Muscle of arm (tissue), 1 donor: ENCODE measurements at regions not wholly inside any gene's neighbourhood (a gene's known extent, or its start where the extent isn't known, plus 50 kb on each side); places are given as distances from the start of the nearest gene placed in this dataset.
"Not testable (repeated sequence)": the region's sequence is repeated elsewhere in the genome, so short reads cannot be mapped to it uniquely, and the experiment has no call there.

Experiments used
- DNase-seq: peaks from one replicate; pipeline ENCODE4 v3.0.0-alpha.2; 2013

GRCh38 chr15:87752250-87752951 is 504.1 kb downstream of the NTRK3 start:
- no peak for DNase-seq

GRCh38 chr15:87748483-87748882 is 508.1 kb downstream of the NTRK3 start:
- no peak for DNase-seq

GRCh38 chr15:87747087-87747486 is 509.5 kb downstream of the NTRK3 start:
- DNase-seq, result no peak

- no peak for DNase-seq
These were observed 510.2 kb downstream of the NTRK3 start for GRCh38 chr15:87746333-87746732.

GRCh38 chr15:87744815-87745214 is 511.7 kb downstream of the NTRK3 start:
- DNase-seq, result no peak

- no peak for DNase-seq
These were observed 513.0 kb downstream of the NTRK3 start for GRCh38 chr15:87743562-87743961.

- no peak for DNase-seq
These were observed 515.2 kb downstream of the NTRK3 start for GRCh38 chr15:87741350-87741749.

GRCh38 chr15:87740655-87741344 is 515.7 kb downstream of the NTRK3 start:
- DNase-seq, result no peak

GRCh38 chr15:87739866-87740265 is 516.7 kb downstream of the NTRK3 start:
- no peak for DNase-seq

- no peak for DNase-seq
These were observed 517.5 kb downstream of the NTRK3 start for GRCh38 chr15:87739081-87739480.

GRCh38 chr15:87737460-87737859 is 519.1 kb downstream of the NTRK3 start:
- DNase-seq, result not testable (repeated sequence)

- no peak for DNase-seq
These were observed 519.6 kb downstream of the NTRK3 start for GRCh38 chr15:87736891-87737389.

GRCh38 chr15:87736401-87736800 is 520.1 kb downstream of the NTRK3 start:
- no peak for DNase-seq

- no peak for DNase-seq
These were observed 521.0 kb downstream of the NTRK3 start for GRCh38 chr15:87735522-87735921.

GRCh38 chr15:87734571-87735373 is 521.8 kb downstream of the NTRK3 start:
- DNase-seq, result no peak

- DNase-seq, result no peak
These were observed 522.6 kb downstream of the NTRK3 start for GRCh38 chr15:87733977-87734376.

GRCh38 chr15:87733541-87733941 is 523.0 kb downstream of the NTRK3 start:
- DNase-seq, result no peak

- DNase-seq, result no peak
These were observed 523.6 kb downstream of the NTRK3 start for GRCh38 chr15:87732976-87733375.

- no peak for DNase-seq
These were observed 524.9 kb downstream of the NTRK3 start for GRCh38 chr15:87731630-87732029.

- DNase-seq, result no peak
These were observed 525.8 kb downstream of the NTRK3 start for GRCh38 chr15:87730706-87731105.

GRCh38 chr15:87728998-87729397 is 527.5 kb downstream of the NTRK3 start:
- no peak for DNase-seq

GRCh38 chr15:87727073-87727472 is 529.5 kb downstream of the NTRK3 start:
- DNase-seq, result no peak

GRCh38 chr15:87724330-87724729 is 532.2 kb downstream of the NTRK3 start:
- DNase-seq, result no peak
